SK-N-SH (cell line): ENCODE measurements at regions not wholly inside any gene's neighbourhood (a gene's known extent, or its start where the extent isn't known, plus 50 kb on each side); places are given as distances from the start of the nearest gene placed in this dataset.

Experiments
- CTCF ChIA-PET: fragments of 300-600, 350-600 bp; formaldehyde crosslinking; extraction: SDS; loops from one replicate; lab custom pipeline; 2021; lab: Yijun Ruan, JAX
- POLR2A ChIA-PET: fragments of 350-600 bp; sonication (Branson Sonifier 250); formaldehyde crosslinking; extraction: SDS; loops from one replicate; lab custom pipeline; 2020; ENCODE audit warnings: antibody characterized with exemption, inconsistent platforms; lab: Yijun Ruan, JAX
- DNase-seq: peaks from one replicate; pipeline ENCODE4 v3.0.0; 2012
- H2AFZ ChIP-seq: fragments of 200-600 bp; sonication (generic); 2 replicates; pipeline ENCODE4 v1.8.1; 2016; ENCODE audit warnings: antibody characterized with exemption, mild to moderate bottlenecking, low read depth
- H3F3A ChIP-seq: fragments of 200-600 bp; sonication (generic); replicated peaks from 2 replicates; pipeline ENCODE3; 2016; ENCODE audit warnings: antibody characterized with exemption, mild to moderate bottlenecking; ENCODE audit not compliant: insufficient read depth
- H3K27ac ChIP-seq, 2 experiments: fragments of 200-500 bp in 1 of 2; fragments of 200-600 bp in 1 of 2; sonication (Bioruptor generic) in 1 of 2; sonication (generic), shearing (Covaris generic) in 1 of 2; 2 replicates each; pipeline versions ENCODE4 v1.5.1 to v1.6.1; 2014 to 2016; ENCODE audit warnings: low read depth in 2 of 2, inconsistent platforms in 1 of 2, low read length in 1 of 2, mild to moderate bottlenecking in 1 of 2, mixed read lengths in 1 of 2
- H3K27me3 ChIP-seq: fragments of 200-600 bp; sonication (generic), shearing (Covaris generic); 2 replicates; pipeline ENCODE4 v1.6.1; 2016; ENCODE audit warnings: mixed run types; ENCODE audit not compliant: insufficient read depth
- H3K36me3 ChIP-seq, 2 experiments: fragments of 200-500 bp in 1 of 2; fragments of 200-600 bp in 1 of 2; sonication (Bioruptor generic) in 1 of 2; sonication (generic) in 1 of 2; replicated peaks in 1 of 2; 2 replicates each; pipeline versions ENCODE3 to v1.5.1; 2014 to 2016; ENCODE audit warnings: low read length in 1 of 2, mild to moderate bottlenecking in 1 of 2; ENCODE audit not compliant: insufficient read depth in 2 of 2, control insufficient read depth in 1 of 2
- H3K4me1 ChIP-seq, 2 experiments: fragments of 200-500 bp in 1 of 2; fragments of 200-600 bp in 1 of 2; sonication (Bioruptor generic) in 1 of 2; sonication (generic), shearing (Covaris generic) in 1 of 2; 2 replicates each; pipeline versions ENCODE4 v1.5.1 to v1.6.1; 2014 to 2016; ENCODE audit warnings: low read depth in 1 of 2, low read length in 1 of 2, mixed run types in 1 of 2; ENCODE audit not compliant: insufficient read depth in 2 of 2, control insufficient read depth in 1 of 2
- H3K4me2 ChIP-seq: fragments of 200-600 bp; sonication (generic), shearing (Covaris generic); 2 replicates; pipeline ENCODE4 v1.6.1; 2017; ENCODE audit warnings: mixed run types
- H3K4me3 ChIP-seq, 2 experiments: fragments of 200-500 bp in 1 of 2; fragments of 200-600 bp in 1 of 2; sonication (Bioruptor generic) in 1 of 2; sonication (generic), shearing (Covaris generic) in 1 of 2; 2 replicates each; pipeline versions ENCODE4 v1.5.1 to v1.8.1; 2014 to 2016; ENCODE audit warnings: low read depth in 2 of 2, inconsistent platforms in 1 of 2, low read length in 1 of 2, mild to moderate bottlenecking in 1 of 2, mixed read lengths in 1 of 2, moderate library complexity in 1 of 2
- H3K79me2 ChIP-seq: fragments of 200-600 bp; sonication (generic); 2 replicates; pipeline ENCODE4 v1.8.1; 2017; ENCODE audit warnings: mild to moderate bottlenecking; ENCODE audit not compliant: insufficient read depth
- H3K9ac ChIP-seq: fragments of 200-600 bp; sonication (generic); 2 replicates; pipeline ENCODE4 v1.6.1; 2017; ENCODE audit warnings: mixed run types
- H3K9me2 ChIP-seq: fragments of 200-600 bp; sonication (generic); 2 replicates; pipeline ENCODE4 v1.6.1; 2017; ENCODE audit warnings: mixed run types
- H3K9me3 ChIP-seq: fragments of 200-600 bp; sonication (generic); 2 replicates; pipeline ENCODE4 v1.6.1; 2017; ENCODE audit warnings: mixed run types, mild to moderate bottlenecking, moderate library complexity
- H4K20me1 ChIP-seq: fragments of 200-600 bp; sonication (generic); 2 replicates; pipeline ENCODE4 v1.6.1; 2017; ENCODE audit warnings: mild to moderate bottlenecking, mixed run types; ENCODE audit not compliant: insufficient read depth
- EP300 ChIP-seq, 2 experiments: IDR thresholded peaks; 2 replicates each; pipeline versions ENCODE4 v1.4.0 to v1.6.1; 2012; ENCODE audit warnings: borderline replicate concordance in 1 of 2, low read depth in 1 of 2, low read length in 1 of 2
- FOXJ3 ChIP-seq: sonication (generic); formaldehyde crosslinking; IDR thresholded peaks from 2 replicates; pipeline ENCODE4 v1.5.1; 2020; ENCODE audit warnings: mild to moderate bottlenecking, missing genetic modification reagents
- GATA2 ChIP-seq: sonication (generic); formaldehyde crosslinking; IDR thresholded peaks from 2 replicates; pipeline ENCODE4 v1.5.0; 2020; ENCODE audit warnings: mild to moderate bottlenecking, missing genetic modification reagents
- MXI1 ChIP-seq: IDR thresholded peaks from 2 replicates; pipeline ENCODE4 v1.6.1; 2012; ENCODE audit warnings: mild to moderate bottlenecking, low read depth, low read length, improper control_type of control experiment
- RAD21 ChIP-seq: IDR thresholded peaks from 2 replicates; pipeline ENCODE4 v1.6.1; 2012; ENCODE audit warnings: mild to moderate bottlenecking, low read length
- RCOR1 ChIP-seq: fragments of 150-350 bp; IDR thresholded peaks from 2 replicates; pipeline ENCODE4 v1.6.1; 2017; ENCODE audit warnings: antibody characterized with exemption, low read length
- SIN3A ChIP-seq: IDR thresholded peaks from 2 replicates; pipeline ENCODE4 v1.6.1; 2012; ENCODE audit warnings: low read depth, mild to moderate bottlenecking, low read length, moderate library complexity, borderline replicate concordance
- SMC3 ChIP-seq: IDR thresholded peaks from 2 replicates; pipeline ENCODE4 v1.6.1; 2012; ENCODE audit warnings: low read depth, low read length, improper control_type of control experiment
- WGBS: methylation state at CpG from one replicate; pipeline ENCODE4 v1.1.6; 2017; ENCODE audit warnings: low lambda C conversion rate; 5-methylcytosine and 5-hydroxymethylcytosine counted together
- TF ChIP-seq, protein P1 (sequence below): fragments of 200-600 bp; sonication (generic); IDR thresholded peaks from 2 replicates; pipeline ENCODE4 v1.6.1; 2017; ENCODE audit warnings: antibody characterized with exemption, mild to moderate bottlenecking, moderate library complexity

DNA sequence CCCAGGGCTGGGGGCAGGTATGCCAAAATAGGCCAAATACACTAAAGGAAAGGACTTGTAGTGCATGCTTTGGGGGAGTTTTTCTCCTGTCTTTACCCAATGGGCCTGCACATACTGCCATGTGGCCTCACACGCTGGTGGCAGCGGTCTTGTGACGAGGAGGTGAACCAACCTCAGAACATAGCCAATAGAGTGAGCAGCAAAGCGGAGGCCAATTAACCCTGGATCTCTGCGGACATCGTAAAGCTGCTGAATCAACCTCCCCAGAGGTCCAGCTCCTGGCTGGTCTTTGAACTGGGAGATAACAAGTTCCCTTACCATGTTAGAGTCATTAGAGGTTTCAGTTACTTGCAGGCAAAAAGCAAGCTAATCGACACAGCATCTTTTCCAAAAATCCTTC lies 280.1 kb downstream of the PREX1 start (continued):
- TF ChIP-seq SIN3A = no peak
- TF ChIP-seq, protein P1, sequence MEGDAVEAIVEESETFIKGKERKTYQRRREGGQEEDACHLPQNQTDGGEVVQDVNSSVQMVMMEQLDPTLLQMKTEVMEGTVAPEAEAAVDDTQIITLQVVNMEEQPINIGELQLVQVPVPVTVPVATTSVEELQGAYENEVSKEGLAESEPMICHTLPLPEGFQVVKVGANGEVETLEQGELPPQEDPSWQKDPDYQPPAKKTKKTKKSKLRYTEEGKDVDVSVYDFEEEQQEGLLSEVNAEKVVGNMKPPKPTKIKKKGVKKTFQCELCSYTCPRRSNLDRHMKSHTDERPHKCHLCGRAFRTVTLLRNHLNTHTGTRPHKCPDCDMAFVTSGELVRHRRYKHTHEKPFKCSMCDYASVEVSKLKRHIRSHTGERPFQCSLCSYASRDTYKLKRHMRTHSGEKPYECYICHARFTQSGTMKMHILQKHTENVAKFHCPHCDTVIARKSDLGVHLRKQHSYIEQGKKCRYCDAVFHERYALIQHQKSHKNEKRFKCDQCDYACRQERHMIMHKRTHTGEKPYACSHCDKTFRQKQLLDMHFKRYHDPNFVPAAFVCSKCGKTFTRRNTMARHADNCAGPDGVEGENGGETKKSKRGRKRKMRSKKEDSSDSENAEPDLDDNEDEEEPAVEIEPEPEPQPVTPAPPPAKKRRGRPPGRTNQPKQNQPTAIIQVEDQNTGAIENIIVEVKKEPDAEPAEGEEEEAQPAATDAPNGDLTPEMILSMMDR = no peak

DNA sequence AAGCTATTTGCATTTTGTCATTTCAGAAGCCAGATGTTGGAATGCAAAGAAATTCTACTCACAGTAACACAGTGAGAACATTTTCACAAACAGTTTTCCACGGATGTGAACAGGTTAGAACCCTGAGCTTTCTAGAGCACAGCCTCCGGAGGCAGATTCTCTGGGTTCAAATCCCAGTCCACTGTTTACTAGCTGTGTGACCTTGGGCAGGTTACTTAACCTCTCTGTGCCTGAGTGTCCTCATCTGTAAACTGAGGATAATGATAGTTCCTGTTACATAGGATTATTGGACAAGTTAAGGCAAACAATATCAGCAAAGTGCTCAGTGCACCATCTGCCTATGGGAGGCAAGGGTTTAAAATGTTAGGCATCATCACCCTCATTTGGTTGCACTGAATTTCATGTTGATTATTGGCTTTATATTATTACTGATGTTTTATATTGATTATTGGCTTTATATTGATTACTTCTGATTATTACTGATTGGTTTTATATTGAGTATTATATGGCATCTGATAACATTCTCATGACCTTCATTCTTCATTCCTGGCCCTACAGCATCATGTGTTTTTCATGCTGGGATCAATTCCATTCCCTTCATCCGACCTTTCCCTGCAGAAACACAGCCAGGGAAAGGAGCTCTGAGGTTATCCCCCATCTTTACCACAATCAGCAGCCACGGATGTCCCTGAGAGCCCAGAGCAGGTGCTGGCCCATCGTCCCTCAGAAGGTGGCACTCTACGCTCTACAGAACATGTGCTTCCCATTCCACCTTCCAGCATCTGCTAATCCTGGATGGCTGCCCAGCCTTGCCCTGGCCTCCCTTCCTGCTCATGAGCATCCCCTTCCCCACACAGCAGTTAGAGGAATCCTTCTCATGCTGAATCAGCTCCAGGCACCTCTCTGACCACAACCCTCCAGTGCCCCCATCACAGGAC lies 283.1 kb downstream of the PREX1 start:
- Histone ChIP-seq H3K27me3 (no peaks in the 10 kb centered on the region), H3K9me3 (no peaks in the 10 kb centered on the region), H3K36me3 (no peaks in the 10 kb centered on the region), H3K4me3 (no peak overlapping the region), H3K27ac (peak overlapping the region in 1 of 2 experiments; percentile 31; a peak in 1 of 4 replicates), H3K4me1 (peaks cover 0 to 14% of the 10 kb centered on the region in 2 experiments; a peak in 1 of 4 replicates), H3F3A (no peaks in the 10 kb centered on the region), H3K9me2 (no peaks in the 10 kb centered on the region), H4K20me1 (no peaks in the 10 kb centered on the region), H3K79me2 (no peaks in the 10 kb centered on the region), H3K4me2 (no peak overlapping the region), H3K9ac (no peak overlapping the region), H2AFZ (no peak overlapping the region)
- TF ChIP-seq SMC3 (peak; percentile 58; the same call in 1 of the 2 replicates), MXI1 (peak; percentile 49; the same call in 1 of the 2 replicates), GATA2 (CRISPR knock-in tag) (peak; percentile 51; the same call in 1 of the 2 replicates), RCOR1 (peak; percentile 52; the same call in 1 of the 2 replicates), FOXJ3 (CRISPR knock-in tag) (no peak), RAD21 (peak; percentile 77), EP300 (IDR thresholded peaks at IDR 0.05; ENCODE audit: borderline replicate concordance in 1 of 2, low read depth in 1 of 2, low read length in 1 of 2) (peak in 1 of 2 experiments; percentile 9; a peak in 1 of 4 replicates)
- TF ChIP-seq, protein P1 = no peak
- CTCF ChIA-PET = interaction anchor here (0.7 to 11.7 kb wide), 16 partner anchors 9 to 870 kb away, joined by 3 to 141 read pairs (median 4); no protein-coding TSS in a partner anchor
- DNase-seq = peak; percentile 81
- POLR2A ChIA-PET = interaction anchor here (0.9 kb wide), 1 partner anchor 75 kb away, joined by 3 read pairs; no protein-coding TSS in a partner anchor
- WGBS = 9% methylated on average over 6 of the region's 6 CpGs
